NOMO-1 treated with DMSO at 0.1 percent for 48 hours (cell line): ENCODE measurements at regions not wholly inside any gene's neighbourhood (a gene's known extent, or its start where the extent isn't known, plus 50 kb on each side); places are given as distances from the start of the nearest gene placed in this dataset.

ENCODE experiments used
- DNase-seq: peaks from one replicate; lab custom pipeline; 2025; ENCODE audit not compliant: unreplicated experiment; lab: John Stamatoyannopoulos, UW

DNA sequence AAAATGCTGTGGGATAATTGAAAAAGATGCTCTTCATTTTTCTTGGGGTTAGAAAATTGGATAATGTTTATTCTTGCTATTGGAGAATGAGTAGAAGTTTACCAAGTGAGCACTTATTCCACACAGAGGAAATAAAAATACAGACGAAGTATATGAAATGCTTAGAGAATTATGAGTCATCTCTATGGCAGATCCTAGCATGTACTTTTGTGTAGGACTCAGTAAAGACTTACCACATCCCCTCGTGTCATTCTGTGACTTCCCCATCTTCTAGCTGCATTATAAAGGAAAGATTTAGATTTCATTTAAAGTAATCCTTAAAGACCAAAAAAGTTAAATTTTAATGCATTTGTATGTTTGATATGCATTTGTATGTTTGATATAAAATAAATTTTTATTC, 685.6 kb downstream of the TBC1D32 start:
- no peak for DNase-seq

GRCh38 chr6:120646101-120646500, 688.2 kb downstream of the TBC1D32 start:
- DNase-seq = no peak

- DNase-seq = no peak
Observed at GRCh38 chr6:120632975-120633374, 701.3 kb downstream of the TBC1D32 start.

- DNase-seq = no peak
Observed at GRCh38 chr6:120627612-120628011, 706.7 kb downstream of the TBC1D32 start.

DNA sequence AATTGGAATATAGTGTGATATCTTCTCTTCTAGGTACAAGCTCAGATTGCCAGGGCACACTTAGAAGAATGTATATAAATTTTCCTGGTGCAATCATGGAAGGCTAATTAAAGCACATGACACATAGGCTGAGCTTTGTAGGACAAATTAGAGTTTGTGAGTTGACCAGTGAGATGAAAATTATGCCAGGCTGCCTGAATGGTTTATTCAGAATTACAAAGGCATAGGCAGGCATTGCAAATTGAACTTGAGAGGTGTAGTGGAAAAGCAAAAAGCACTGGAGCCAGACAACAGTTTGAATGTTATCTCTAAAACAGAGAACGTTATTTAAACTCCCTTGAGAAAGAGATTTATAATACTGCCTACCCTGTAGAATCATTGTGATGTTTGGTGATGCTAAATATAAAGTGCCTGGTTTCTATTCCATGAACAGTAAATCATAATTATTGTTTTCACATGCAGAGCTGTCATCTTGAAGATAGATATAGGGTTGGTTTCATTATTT, 712.1 kb downstream of the TBC1D32 start:
- no peak for DNase-seq

DNA sequence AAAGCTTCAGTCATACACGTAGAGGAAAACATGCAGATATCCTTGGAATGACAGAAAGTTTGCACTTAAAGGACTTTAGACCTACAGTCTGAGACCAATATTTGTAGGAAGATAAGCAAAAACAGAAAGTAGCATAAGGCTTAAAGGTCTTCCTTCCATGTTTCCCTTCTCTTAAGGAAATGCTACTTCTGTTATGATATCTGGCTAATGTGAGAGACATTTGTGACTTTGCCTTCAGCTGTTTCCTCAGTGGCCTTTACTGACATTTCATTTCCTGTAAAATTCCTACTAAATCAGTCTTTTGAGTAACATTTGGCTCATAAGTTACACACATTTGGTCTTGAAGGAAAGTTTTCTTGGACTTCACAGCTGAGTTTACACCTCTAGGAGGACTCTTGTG, 713.4 kb downstream of the TBC1D32 start:
- no peak for DNase-seq

DNA sequence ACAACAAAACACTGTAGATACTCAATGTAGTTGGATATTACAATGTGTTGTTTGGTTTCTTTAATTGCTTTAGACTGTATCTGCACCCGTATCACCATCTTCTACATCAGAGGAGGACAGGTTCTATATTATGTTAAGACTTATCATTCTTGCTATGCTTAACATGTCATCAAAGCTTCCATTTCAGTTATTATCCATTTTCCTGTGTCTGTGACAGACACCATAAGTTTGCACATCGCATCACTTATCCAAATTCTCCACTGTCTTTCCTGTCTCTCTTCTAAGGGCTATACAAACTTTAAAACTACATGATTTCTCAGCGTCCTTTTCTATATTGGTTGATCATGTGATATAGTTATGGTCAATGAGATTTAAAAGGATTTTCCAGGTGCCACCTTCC, 719.0 kb downstream of the TBC1D32 start:
- no peak for DNase-seq

DNA sequence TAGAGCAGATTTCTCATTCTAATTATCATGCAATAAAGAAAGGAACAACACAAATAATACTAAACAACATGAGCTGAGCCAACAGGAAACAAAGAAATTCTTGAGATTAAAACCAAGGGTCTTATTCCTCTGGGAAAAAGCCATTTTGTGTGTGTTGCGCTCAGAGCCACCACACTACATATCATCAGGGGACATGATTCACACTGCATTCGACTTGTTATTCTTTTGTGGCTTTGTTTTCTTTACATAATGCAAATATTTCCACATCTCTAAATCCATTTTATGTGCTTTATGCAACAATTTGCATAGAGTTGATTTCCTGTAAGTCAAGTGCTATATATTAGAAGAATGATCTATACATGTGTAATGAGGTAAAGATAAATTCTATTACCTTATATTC, 719.6 kb downstream of the TBC1D32 start:
- DNase-seq = no peak

DNA sequence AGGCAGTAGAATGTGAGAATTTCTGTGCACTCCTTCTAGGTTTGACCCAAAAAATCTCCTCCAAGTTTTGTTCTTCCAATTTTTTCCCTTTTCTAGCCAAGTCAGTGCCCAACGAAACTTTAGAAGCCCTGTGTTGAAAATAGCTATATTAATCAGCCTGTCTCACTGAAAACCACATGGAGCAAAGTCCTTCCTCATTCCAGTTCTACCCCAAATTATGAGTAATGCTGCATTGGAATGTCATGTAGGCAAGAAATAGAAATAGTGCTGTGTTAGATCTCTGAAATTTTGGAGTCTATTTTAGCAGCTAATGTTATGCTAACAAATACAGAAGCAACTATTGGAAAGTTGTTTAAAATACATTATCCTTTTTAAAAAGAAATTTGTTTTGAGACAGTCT, 725.5 kb downstream of the TBC1D32 start:
- no peak for DNase-seq

GRCh38 chr6:120606743-120607142, 727.5 kb downstream of the TBC1D32 start:
- DNase-seq = no peak

DNA sequence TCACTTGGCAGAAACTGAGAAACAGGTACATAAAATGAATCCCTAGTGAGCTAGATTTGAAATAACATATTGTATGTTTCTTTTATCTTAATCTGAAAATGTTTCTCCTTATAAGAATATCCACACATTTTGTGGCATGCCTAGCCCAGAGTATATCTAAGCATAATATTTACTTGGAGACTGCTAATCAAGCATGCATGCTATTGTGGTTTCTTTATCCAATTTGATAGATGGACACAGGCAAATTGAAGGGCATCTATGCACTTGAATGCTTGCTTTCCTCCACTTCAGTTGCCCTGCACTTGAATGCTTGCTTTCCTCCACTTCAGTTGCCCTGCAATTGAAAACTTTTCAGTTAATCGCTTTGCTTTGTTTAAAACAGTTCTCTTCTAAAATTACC, 729.8 kb downstream of the TBC1D32 start:
- no peak for DNase-seq

DNA sequence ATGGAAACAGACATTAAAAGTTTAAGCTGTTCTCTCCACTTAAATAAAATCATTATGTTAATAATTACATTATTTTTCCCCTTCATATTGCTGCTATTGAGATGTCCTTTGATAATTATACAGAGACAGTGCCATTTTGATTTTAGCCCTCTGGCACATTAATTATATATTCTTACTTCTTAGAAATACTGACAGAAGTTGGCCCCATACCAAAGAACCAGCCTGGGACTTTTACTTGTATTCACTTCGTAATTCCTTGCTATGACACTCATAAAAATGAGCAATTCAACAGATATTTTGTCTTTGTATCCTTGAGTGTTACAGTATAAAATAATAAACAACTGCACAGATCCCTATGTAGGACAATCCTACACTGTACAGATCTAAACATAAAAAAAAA, 743.7 kb downstream of the TBC1D32 start:
- DNase-seq = no peak

GRCh38 chr6:120588424-120588823, 745.9 kb downstream of the TBC1D32 start:
- DNase-seq = no peak

DNA sequence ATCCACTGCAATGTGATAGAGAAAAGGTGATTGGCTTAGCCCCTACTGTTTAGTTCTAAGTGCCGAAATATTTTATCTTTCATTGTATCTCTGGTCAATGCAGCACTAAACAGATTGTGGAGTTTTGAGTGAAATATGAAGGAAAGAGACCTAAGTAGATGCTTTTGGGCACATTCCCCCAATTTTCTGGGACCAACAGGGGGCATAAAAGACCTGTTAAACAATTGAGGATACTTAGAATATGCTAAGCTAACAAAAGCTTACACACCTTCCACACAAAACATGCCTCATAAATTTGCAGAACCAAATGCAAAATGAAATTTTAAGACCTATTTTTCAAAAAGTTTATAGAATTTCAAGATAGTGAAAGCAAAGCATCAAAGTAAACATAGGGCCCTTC, 746.9 kb downstream of the TBC1D32 start:
- DNase-seq = no peak

DNA sequence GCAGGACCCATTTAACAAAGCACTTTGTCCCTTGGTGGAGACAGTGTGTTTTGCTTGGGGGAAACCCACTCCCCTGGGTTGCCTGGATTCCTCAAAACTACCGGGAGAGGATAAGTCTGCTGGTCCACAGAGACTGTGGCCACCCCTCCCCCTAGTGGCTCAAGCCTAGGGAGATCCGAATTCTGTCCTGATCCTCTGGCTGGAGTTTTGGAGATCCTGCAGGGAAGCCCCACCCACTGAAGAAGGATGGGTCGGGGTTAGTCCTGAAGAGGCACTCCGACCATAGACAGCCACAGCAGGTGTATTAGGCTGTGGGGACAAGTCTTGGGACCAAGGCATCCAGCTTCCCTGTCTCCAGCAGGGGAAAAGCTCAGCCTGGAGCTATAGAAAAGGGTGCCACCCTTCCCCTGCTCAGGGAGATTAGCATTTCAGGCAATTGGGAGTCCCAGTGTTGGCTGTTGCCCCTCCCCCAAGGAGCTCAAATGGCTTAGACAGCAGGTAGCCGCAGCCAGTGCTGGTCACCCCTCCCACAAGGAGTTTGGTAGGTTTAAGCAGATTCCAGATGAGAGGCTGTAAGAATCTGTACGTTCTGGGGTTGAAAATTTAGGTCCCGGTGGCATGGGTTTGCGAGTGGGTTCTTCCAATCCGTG, 750.0 kb downstream of the TBC1D32 start:
- DNase-seq = no peak

DNA sequence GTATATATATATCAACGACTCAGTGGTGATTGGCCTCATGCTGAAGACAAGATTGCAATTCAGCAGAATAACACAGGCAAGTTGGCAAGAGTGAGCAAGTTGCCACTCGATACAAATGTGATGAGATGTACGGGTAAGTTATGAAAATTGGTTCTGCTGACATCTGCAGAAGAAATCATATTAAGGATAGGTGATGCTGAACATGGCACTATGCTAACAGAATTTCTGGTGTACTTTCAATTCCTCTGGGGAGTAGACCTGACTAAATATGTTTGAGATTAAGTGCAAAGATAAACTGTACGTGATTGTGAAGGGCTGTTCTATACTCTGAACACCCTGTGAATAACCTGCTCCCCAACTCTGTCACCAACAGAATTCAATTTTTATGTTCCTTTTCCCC, 758.2 kb downstream of the TBC1D32 start:
- DNase-seq = no peak

DNA sequence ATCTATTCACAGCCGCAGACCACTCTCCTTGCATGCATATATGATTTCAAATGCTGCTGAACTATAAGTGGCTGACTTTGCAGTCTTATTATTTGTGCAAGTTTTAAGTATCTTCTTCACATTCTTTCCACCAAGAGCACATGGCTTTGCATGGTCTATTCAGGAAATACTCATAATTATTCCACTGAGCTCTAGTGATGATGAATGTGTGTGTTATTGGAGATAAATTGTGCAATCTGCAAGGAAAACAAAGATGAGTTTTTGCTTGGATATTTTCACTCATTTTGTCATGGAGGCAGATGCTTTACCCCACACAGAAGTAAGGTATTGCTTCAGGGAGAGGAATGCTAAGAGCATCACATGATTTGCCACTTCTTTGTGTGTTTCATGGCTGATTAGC, 764.6 kb downstream of the TBC1D32 start:
- no peak for DNase-seq

GRCh38 chr6:120564779-120565178, 769.5 kb downstream of the TBC1D32 start:
- no peak for DNase-seq

- DNase-seq = no peak
Observed at GRCh38 chr6:120558294-120558693, 776.0 kb downstream of the TBC1D32 start.

- no peak for DNase-seq
Observed at GRCh38 chr6:120557554-120557953, 776.7 kb downstream of the TBC1D32 start.

DNA sequence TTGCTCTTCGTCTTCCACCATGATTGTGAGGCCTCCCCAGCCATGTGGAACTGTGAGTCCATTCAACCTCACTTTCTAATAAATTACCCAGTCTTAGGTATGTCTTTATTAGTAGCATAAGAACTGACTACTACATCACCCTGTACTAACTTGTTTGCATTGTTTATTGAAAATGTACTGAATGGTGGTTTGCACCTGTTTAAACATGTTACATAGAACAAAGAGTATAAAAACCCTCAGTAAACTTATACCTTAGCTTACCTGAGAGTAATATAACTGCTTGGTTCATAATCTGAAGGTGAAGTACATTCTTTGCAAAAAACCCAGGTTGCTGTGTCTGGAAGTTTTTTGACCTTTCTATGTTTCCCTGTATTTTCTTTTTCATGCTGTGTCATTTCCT, 777.8 kb downstream of the TBC1D32 start:
- no peak for DNase-seq

- no peak for DNase-seq
Observed at GRCh38 chr6:120553353-120553752, 780.9 kb downstream of the TBC1D32 start.

DNA sequence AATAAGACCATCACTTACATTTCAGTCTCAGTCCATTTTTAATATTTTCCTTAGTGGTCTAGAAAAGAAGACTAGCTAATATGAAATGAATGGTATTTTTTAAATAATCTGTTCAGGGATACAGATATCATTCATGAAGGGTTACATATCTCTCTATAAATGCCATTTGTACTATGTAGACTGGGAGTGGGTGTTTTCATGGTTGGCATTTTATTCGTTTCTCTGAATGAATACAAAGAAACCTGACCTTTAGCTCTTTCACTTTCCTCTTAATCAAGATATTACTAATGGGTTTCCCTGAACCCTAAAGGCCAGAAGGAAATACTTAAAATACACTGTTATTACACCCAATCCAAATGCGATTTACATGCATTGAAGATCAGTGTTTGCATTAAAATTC, 788.9 kb downstream of the TBC1D32 start:
- no peak for DNase-seq
